Trophoblast cell (in vitro differentiated cells and primary cell): ENCODE measurements at regions not wholly inside any gene's neighbourhood (a gene's known extent, or its start where the extent isn't known, plus 50 kb on each side); places are given as distances from the start of the nearest gene placed in this dataset.

Source experiments
- DNase-seq, 2 donors: peaks; one replicate each; pipeline ENCODE4 v3.0.0-alpha.2; 2016
- H2AFZ ChIP-seq: 2 replicates; pipeline ENCODE4 v1.6.1; 2013; ENCODE audit warnings: low read length, moderate library complexity, mild to moderate bottlenecking; ENCODE audit not compliant: insufficient read depth, poor library complexity
- H2AK5ac ChIP-seq: 2 replicates; pipeline ENCODE4 v1.6.1; 2013; ENCODE audit warnings: mild to moderate bottlenecking, low read length
- H2BK120ac ChIP-seq: 2 replicates; pipeline ENCODE4 v1.6.1; 2013; ENCODE audit warnings: low read length, mild to moderate bottlenecking, moderate library complexity; ENCODE audit not compliant: insufficient read depth, poor library complexity
- H2BK12ac ChIP-seq: 2 replicates; pipeline ENCODE4 v1.6.1; 2013; ENCODE audit warnings: mild to moderate bottlenecking, low read length, moderate library complexity
- H2BK5ac ChIP-seq: 2 replicates; pipeline ENCODE4 v1.6.1; 2013; ENCODE audit warnings: low read length, low read depth, moderate library complexity, mild to moderate bottlenecking; ENCODE audit not compliant: poor library complexity
- H3K14ac ChIP-seq: 2 replicates; pipeline ENCODE4 v1.6.1; 2013; ENCODE audit warnings: mild to moderate bottlenecking, low read length
- H3K18ac ChIP-seq: 2 replicates; pipeline ENCODE4 v1.6.1; 2013; ENCODE audit warnings: mild to moderate bottlenecking, low read length
- H3K23ac ChIP-seq: 2 replicates; pipeline ENCODE4 v1.6.1; 2013; ENCODE audit warnings: low read length
- H3K27ac ChIP-seq: 2 replicates; pipeline ENCODE4 v1.5.1; 2013; ENCODE audit warnings: low read depth, mild to moderate bottlenecking, inconsistent platforms, low read length, moderate library complexity
- H3K27me3 ChIP-seq: 2 replicates; pipeline ENCODE4 v1.6.1; 2013; ENCODE audit warnings: inconsistent platforms, mild to moderate bottlenecking, low read length, moderate library complexity; ENCODE audit not compliant: insufficient read depth
- H3K36me3 ChIP-seq, 2 experiments: 1 replicate in 1 of 2; 2 replicates in 1 of 2; pipeline ENCODE4 v1.6.1; 2013; ENCODE audit warnings: low read length in 2 of 2, mild to moderate bottlenecking in 2 of 2, moderate library complexity in 1 of 2; ENCODE audit not compliant: insufficient read depth in 2 of 2, control insufficient read depth in 1 of 2
- H3K4ac ChIP-seq: 2 replicates; pipeline ENCODE4 v1.6.1; 2013; ENCODE audit warnings: low read depth, mild to moderate bottlenecking, low read length, moderate library complexity
- H3K4me1 ChIP-seq, 2 experiments: 1 replicate in 1 of 2; 2 replicates in 1 of 2; pipeline ENCODE4 v1.6.1; 2013; ENCODE audit warnings: low read length in 2 of 2, mild to moderate bottlenecking in 2 of 2, moderate library complexity in 1 of 2; ENCODE audit not compliant: insufficient read depth in 2 of 2, control insufficient read depth in 1 of 2
- H3K4me2 ChIP-seq: 2 replicates; pipeline ENCODE4 v1.6.1; 2013; ENCODE audit warnings: inconsistent platforms, mild to moderate bottlenecking, low read length, moderate library complexity
- H3K4me3 ChIP-seq: 2 replicates; pipeline ENCODE4 v1.5.1; 2013; ENCODE audit warnings: mild to moderate bottlenecking, low read depth, low read length, inconsistent platforms
- H3K79me1 ChIP-seq: one replicate; pipeline ENCODE4 v1.6.1; 2013; ENCODE audit warnings: low read length
- H3K79me2 ChIP-seq: 2 replicates; pipeline ENCODE4 v1.6.1; 2013; ENCODE audit warnings: low read length, mild to moderate bottlenecking; ENCODE audit not compliant: control insufficient read depth, insufficient read depth, poor library complexity
- H3K9ac ChIP-seq: 2 replicates; pipeline ENCODE4 v1.6.1; 2013; ENCODE audit warnings: mild to moderate bottlenecking, low read length
- H3K9me3 ChIP-seq: 2 replicates; pipeline ENCODE4 v1.6.1; 2013; ENCODE audit warnings: low read depth, mild to moderate bottlenecking, control low read depth, inconsistent platforms, low read length; ENCODE audit not compliant: insufficient read depth
- H4K12ac ChIP-seq: 2 replicates; pipeline ENCODE4 v1.6.1; 2013; ENCODE audit warnings: low read depth, mild to moderate bottlenecking, low read length, moderate library complexity
- H4K8ac ChIP-seq: 2 replicates; pipeline ENCODE4 v1.6.1; 2013; ENCODE audit warnings: low read depth, mild to moderate bottlenecking, low read length, moderate library complexity
- H4K91ac ChIP-seq: one replicate; pipeline ENCODE4 v1.6.1; 2013; ENCODE audit warnings: low read depth, mild to moderate bottlenecking, low read length, moderate library complexity
- WGBS: extraction: QIAGEN DNeasy Blood & Tissue Kit; methylation state at CpG from one replicate; pipeline ENCODE4 v1.1.7; 2013; ENCODE audit warnings: missing lambda C conversion rate; ENCODE audit not compliant: insufficient read length, insufficient coverage; ENCODE audit errors: extremely low coverage; 5-methylcytosine and 5-hydroxymethylcytosine counted together

DNA sequence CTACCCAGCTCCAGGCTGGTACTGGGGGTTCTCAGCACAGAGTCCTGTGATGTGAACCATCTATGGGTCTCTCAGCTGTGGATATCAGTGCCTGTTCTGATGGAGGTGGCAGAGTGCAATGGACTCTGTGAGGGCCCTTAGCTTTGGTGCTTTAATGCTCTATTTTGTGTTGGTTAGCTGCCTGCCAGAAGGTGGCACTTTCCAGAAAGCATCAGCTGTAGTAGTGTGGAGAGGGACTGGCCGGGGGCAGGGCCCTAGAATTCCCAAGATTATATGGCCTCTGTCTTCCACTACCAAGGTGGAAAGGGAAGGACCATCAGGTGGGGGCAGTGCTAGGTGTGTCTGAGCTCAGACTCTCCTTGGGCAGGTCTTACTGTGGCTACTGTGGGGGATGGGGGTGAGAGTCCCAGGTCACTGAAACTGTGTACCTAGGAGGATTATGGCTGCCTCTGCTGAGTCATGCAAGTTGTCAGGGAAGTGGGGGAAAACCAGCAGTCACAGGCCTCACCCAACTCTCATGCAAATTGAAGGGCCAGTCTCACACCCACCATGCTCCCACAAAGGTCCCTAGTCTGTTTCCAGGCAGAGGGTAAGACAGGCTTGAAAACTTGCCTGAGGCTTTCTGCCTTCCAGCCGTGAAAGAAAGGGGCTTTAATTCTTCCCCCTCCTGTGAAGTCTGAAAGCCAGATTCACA, 878.1 kb downstream of the C12orf50 start:
- Histone ChIP-seq H3K79me2 (no peaks in the 10 kb centered on the region), H3K27me3 (no peaks in the 10 kb centered on the region), H3K9ac (no peak overlapping the region), H4K8ac (peak overlapping the region; percentile 7), H2AFZ (no peak overlapping the region), H3K14ac (no peak overlapping the region), H3K27ac (no peak overlapping the region), H3K4ac (no peak overlapping the region), H3K4me2 (no peak overlapping the region), H3K4me1 (no peaks in the 10 kb centered on the region), H4K12ac (no peak overlapping the region), H2BK120ac (peak overlapping the region; percentile 2), H3K36me3 (no peaks in the 10 kb centered on the region), H3K23ac (no peak overlapping the region), H3K9me3 (no peaks in the 10 kb centered on the region), H2BK12ac (peak overlapping the region; percentile 30), H2BK5ac (no peak overlapping the region), H3K79me1 (peaks cover 3% of the 10 kb centered on the region), H3K18ac (no peak overlapping the region), H3K4me3 (no peak overlapping the region), H2AK5ac (no peak overlapping the region), H4K91ac (peak overlapping the region; percentile 67)
- WGBS = no CpG with 5 or more reads among the region's 2 CpGs
- DNase-seq = no peak

GRCh38 chr12:87142342-87142741, 886.2 kb upstream of the MGAT4C start:
- Histone ChIP-seq H3K4me2 (no peak overlapping the region), H3K9me3 (no peaks in the 10 kb centered on the region), H2BK12ac (no peak overlapping the region), H3K79me2 (no peaks in the 10 kb centered on the region), H3K18ac (no peak overlapping the region), H3K27ac (no peak overlapping the region), H3K36me3 (no peaks in the 10 kb centered on the region), H2AK5ac (no peak overlapping the region), H2BK120ac (no peak overlapping the region), H4K8ac (no peak overlapping the region), H4K91ac (no peak overlapping the region), H3K4me1 (no peaks in the 10 kb centered on the region), H3K23ac (no peak overlapping the region), H3K14ac (no peak overlapping the region), H3K4me3 (no peak overlapping the region), H4K12ac (no peak overlapping the region), H2BK5ac (no peak overlapping the region), H2AFZ (no peak overlapping the region), H3K4ac (no peak overlapping the region), H3K27me3 (no peaks in the 10 kb centered on the region), H3K79me1 (no peaks in the 10 kb centered on the region), H3K9ac (no peak overlapping the region)
- no peak for DNase-seq

DNA sequence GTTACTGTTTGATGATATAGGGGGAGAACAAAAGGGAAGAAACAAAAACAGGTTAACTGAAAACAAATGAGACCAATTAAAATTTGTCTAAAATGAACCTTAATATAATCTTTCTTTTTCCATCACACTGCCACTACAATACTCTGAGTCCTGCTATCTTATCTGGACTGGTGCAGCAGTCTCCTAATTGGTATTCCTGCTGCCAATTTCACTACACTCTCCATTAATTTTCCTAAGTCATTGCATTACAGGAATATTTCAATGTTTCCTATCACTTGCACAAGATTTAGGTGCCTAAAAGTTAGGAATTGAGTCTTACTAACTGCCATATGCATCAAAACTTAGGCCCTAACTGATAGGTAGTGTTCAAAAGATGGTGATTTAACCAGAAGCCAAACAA, 884.9 kb upstream of the MGAT4C start:
- Histone ChIP-seq H4K91ac (no peak overlapping the region), H2AK5ac (no peak overlapping the region), H3K9me3 (no peaks in the 10 kb centered on the region), H3K14ac (no peak overlapping the region), H3K4me1 (peaks cover 3 to 4% of the 10 kb centered on the region in 2 experiments), H3K4me3 (no peak overlapping the region), H3K27ac (no peak overlapping the region), H2BK120ac (no peak overlapping the region), H3K18ac (no peak overlapping the region), H3K23ac (no peak overlapping the region), H2BK5ac (no peak overlapping the region), H4K12ac (no peak overlapping the region), H3K4me2 (no peak overlapping the region), H3K36me3 (no peaks in the 10 kb centered on the region), H3K9ac (no peak overlapping the region), H3K4ac (no peak overlapping the region), H3K79me2 (no peaks in the 10 kb centered on the region), H3K27me3 (no peaks in the 10 kb centered on the region), H4K8ac (no peak overlapping the region), H2AFZ (no peak overlapping the region), H2BK12ac (no peak overlapping the region), H3K79me1 (peaks cover 3% of the 10 kb centered on the region)
- DNase-seq = no peak

- no CpG with 5 or more reads among the region's 1 CpG for WGBS
- H4K8ac ChIP-seq = no peak overlapping the region
These were observed 884.1 kb upstream of the MGAT4C start for GRCh38 chr12:87140262-87140661.

More at GRCh38 chr12:87140262-87140661, 884.1 kb upstream of the MGAT4C start:
- H3K18ac ChIP-seq = no peak overlapping the region
- H3K9ac ChIP-seq = no peak overlapping the region
- H3K27me3 ChIP-seq = no peaks in the 10 kb centered on the region
- no peaks in the 10 kb centered on the region for H3K9me3 ChIP-seq
- H2BK12ac ChIP-seq = no peak overlapping the region
- H3K79me2 ChIP-seq = no peaks in the 10 kb centered on the region
- H3K36me3 ChIP-seq = no peaks in the 10 kb centered on the region
- no peak overlapping the region for H2BK120ac ChIP-seq
- H3K4me2 ChIP-seq = no peak overlapping the region
- no peak overlapping the region for H2AFZ ChIP-seq
- H3K4ac ChIP-seq = no peak overlapping the region
- no peak overlapping the region for H4K12ac ChIP-seq
- no peak overlapping the region for H2BK5ac ChIP-seq
- H4K91ac ChIP-seq = no peak overlapping the region
- H3K23ac ChIP-seq = no peak overlapping the region
- no peak overlapping the region for H3K27ac ChIP-seq
- H3K4me3 ChIP-seq = no peak overlapping the region
- peaks cover 3% of the 10 kb centered on the region for H3K79me1 ChIP-seq
- peak; percentile 1 to 23 for DNase-seq
- H3K4me1 ChIP-seq = peaks cover 3 to 4% of the 10 kb centered on the region in 2 experiments
- no peak overlapping the region for H2AK5ac ChIP-seq
- H3K14ac ChIP-seq = no peak overlapping the region
